ENCODE measurements at regions not wholly inside any gene's neighbourhood (a gene's known extent, or its start where the extent isn't known, plus 50 kb on each side); places are given as distances from the start of the nearest gene placed in this dataset.
"Not testable (repeated sequence)": the region's sequence is repeated elsewhere in the genome, so short reads cannot be mapped to it uniquely, and the experiment has no call there.

- no peak for DNase-seq
- intact Hi-C loops (cut with DNase I): no loop called here
- no peaks in the 10 kb centered on the region for H3K36me3 ChIP-seq
- no peaks in the 10 kb centered on the region for H3K27me3 ChIP-seq
- H3K4me3 ChIP-seq (replicated peaks in 1 of 3): no peak overlapping the region
- TF ChIP-seq CTCF (IDR thresholded peaks at IDR 0.05) (no peak), POLR2A (IDR thresholded peaks at IDR 0.05) (no peak)
- no peaks in the 10 kb centered on the region for H3K4me1 ChIP-seq
- H3K27ac ChIP-seq: no peak overlapping the region
- WGBS, 2 donors: 85 to 89% methylated on average over 2 of the region's 2 CpGs
- no peaks in the 10 kb centered on the region for H3K9me3 ChIP-seq
Measured at GRCh38 chr13:55001881-55002280, 1973.3 kb downstream of the OLFM4 start.

GRCh38 chr13:55007681-55008080 is 1979.1 kb downstream of the OLFM4 start:
- H3K27ac ChIP-seq: no peak overlapping the region
- H3K4me3 ChIP-seq (replicated peaks in 1 of 3): no peak overlapping the region
- intact Hi-C loops (cut with DNase I): no loop called here
- no peaks in the 10 kb centered on the region for H3K27me3 ChIP-seq
- H3K9me3 ChIP-seq: no peaks in the 10 kb centered on the region
- WGBS, 2 donors: 7 to 26% methylated on average over 2 of the region's 2 CpGs
- TF ChIP-seq CTCF (IDR thresholded peaks at IDR 0.05) (no peak), POLR2A (IDR thresholded peaks at IDR 0.05) (no peak)
- no peaks in the 10 kb centered on the region for H3K4me1 ChIP-seq
- DNase-seq: peak; percentile 77 to 81
- H3K36me3 ChIP-seq: no peaks in the 10 kb centered on the region

- DNase-seq: no peak
- H3K27me3 ChIP-seq: no peaks in the 10 kb centered on the region
Measured at GRCh38 chr13:55013051-55013450, 1984.4 kb downstream of the OLFM4 start.

GRCh38 chr13:55029280-55029679 is 2000.7 kb downstream of the OLFM4 start:
- no peak overlapping the region for H3K27ac ChIP-seq
- intact Hi-C loops (cut with DNase I): no loop called here
- no peaks in the 10 kb centered on the region for H3K27me3 ChIP-seq
- 92 to 95% methylated on average over 2 of the region's 2 CpGs for WGBS, 2 donors
- H3K36me3 ChIP-seq: no peaks in the 10 kb centered on the region
- DNase-seq: no peak
- H3K9me3 ChIP-seq: no peaks in the 10 kb centered on the region
- no peak for TF ChIP-seq POLR2A (IDR thresholded peaks at IDR 0.05)
- TF ChIP-seq CTCF (IDR thresholded peaks at IDR 0.05): no peak
- H3K4me3 ChIP-seq (replicated peaks in 1 of 3): no peak overlapping the region
- no peaks in the 10 kb centered on the region for H3K4me1 ChIP-seq

More at GRCh38 chr13:55013051-55013450, 1984.4 kb downstream of the OLFM4 start:
- no peaks in the 10 kb centered on the region for H3K4me1 ChIP-seq
- TF ChIP-seq CTCF (IDR thresholded peaks at IDR 0.05) (no peak), POLR2A (IDR thresholded peaks at IDR 0.05) (no peak)
- WGBS, 2 donors: 59 to 70% methylated on average over 4 of the region's 4 CpGs
- H3K9me3 ChIP-seq: no peaks in the 10 kb centered on the region
- H3K36me3 ChIP-seq: no peaks in the 10 kb centered on the region
- intact Hi-C loops (cut with DNase I): no loop called here
- no peak overlapping the region for H3K4me3 ChIP-seq (replicated peaks in 1 of 3)
- H3K27ac ChIP-seq: no peak overlapping the region

GRCh38 chr13:55038230-55038629 is 2009.6 kb downstream of the OLFM4 start:
- no peaks in the 10 kb centered on the region for H3K9me3 ChIP-seq
- H3K27me3 ChIP-seq: no peaks in the 10 kb centered on the region
- no peaks in the 10 kb centered on the region for H3K36me3 ChIP-seq
- WGBS, 2 donors: 67 to 76% methylated on average over 1 of the region's 1 CpG
- no peak for TF ChIP-seq CTCF (IDR thresholded peaks at IDR 0.05)
- TF ChIP-seq POLR2A (IDR thresholded peaks at IDR 0.05): no peak
- H3K27ac ChIP-seq: no peak overlapping the region
- no peaks in the 10 kb centered on the region for H3K4me1 ChIP-seq
- DNase-seq: no peak
- intact Hi-C loops (cut with DNase I): no loop called here
- no peak overlapping the region for H3K4me3 ChIP-seq (replicated peaks in 1 of 3)

GRCh38 chr13:55053891-55054550 is 2025.4 kb downstream of the OLFM4 start:
- intact Hi-C loops (cut with DNase I); H3K9me3 ChIP-seq; H3K4me1 ChIP-seq; DNase-seq; H3K4me3 ChIP-seq (replicated peaks in 1 of 3); H3K36me3 ChIP-seq; H3K27me3 ChIP-seq; H3K27ac ChIP-seq: not testable (repeated sequence)
- WGBS, 2 donors: 95% methylated on average over 24 of the region's 24 CpGs

GRCh38 chr13:55055666-55056065 is 2027.1 kb downstream of the OLFM4 start:
- H3K27me3 ChIP-seq; H3K9me3 ChIP-seq; H3K4me3 ChIP-seq (replicated peaks in 1 of 3); intact Hi-C loops (cut with DNase I); DNase-seq; H3K4me1 ChIP-seq; H3K36me3 ChIP-seq; H3K27ac ChIP-seq: not testable (repeated sequence)
- WGBS, 2 donors: 18 to 42% methylated on average over 3 of the region's 3 CpGs

Measured in thyroid gland (tissue), 4 donors.